ENCODE measurements at regions not wholly inside any gene's neighbourhood (a gene's known extent, or its start where the extent isn't known, plus 50 kb on each side); places are given as distances from the start of the nearest gene placed in this dataset.

DNA sequence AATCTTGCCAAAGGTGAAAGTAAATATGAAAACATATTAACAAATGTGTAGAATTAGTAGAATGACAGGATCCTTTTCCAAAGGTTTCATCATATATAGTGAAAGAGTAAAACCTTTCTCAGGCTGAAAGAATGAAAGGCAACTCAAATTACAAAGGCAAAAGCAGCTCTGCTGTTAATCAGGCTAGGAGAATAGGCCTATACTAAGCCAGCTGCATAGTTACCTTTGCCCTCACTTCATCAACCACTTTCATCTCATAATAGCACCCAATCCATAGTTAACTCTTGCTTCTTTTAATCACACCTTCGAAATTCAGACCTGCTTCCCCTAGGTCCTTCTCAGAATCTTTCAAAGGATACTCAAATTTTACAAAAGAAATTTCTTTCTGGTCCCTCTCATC, 1167.6 kb upstream of the ATXN8OS start:
- no peaks in the 10 kb centered on the region for H3K79me2 ChIP-seq (ENCODE audit: control insufficient read depth, insufficient read depth, low read length)
- no peaks in the 10 kb centered on the region for H4K20me1 ChIP-seq (ENCODE audit: control insufficient read depth, extremely low read depth, insufficient read depth, low read length)
- H3K4me3 ChIP-seq (replicated peaks in 1 of 4; ENCODE audit: control extremely low read depth in 1 of 4, insufficient read depth in 1 of 4, low read depth in 3 of 4, low read length in 4 of 4): no peak overlapping the region
- H3K9me3 ChIP-seq (ENCODE audit: control insufficient read depth, insufficient read depth, low read depth, low read length): no peaks in the 10 kb centered on the region
- H3K9ac ChIP-seq (ENCODE audit: insufficient read depth, low read length): no peak overlapping the region
- H3K27me3 ChIP-seq (ENCODE audit: control insufficient read depth, insufficient read depth, low read length): no peaks in the 10 kb centered on the region
- no peak for TF ChIP-seq EZH2 (IDR thresholded peaks at IDR 0.05; ENCODE audit: low read length, missing control alignments)
- TF ChIP-seq, protein P1, sequence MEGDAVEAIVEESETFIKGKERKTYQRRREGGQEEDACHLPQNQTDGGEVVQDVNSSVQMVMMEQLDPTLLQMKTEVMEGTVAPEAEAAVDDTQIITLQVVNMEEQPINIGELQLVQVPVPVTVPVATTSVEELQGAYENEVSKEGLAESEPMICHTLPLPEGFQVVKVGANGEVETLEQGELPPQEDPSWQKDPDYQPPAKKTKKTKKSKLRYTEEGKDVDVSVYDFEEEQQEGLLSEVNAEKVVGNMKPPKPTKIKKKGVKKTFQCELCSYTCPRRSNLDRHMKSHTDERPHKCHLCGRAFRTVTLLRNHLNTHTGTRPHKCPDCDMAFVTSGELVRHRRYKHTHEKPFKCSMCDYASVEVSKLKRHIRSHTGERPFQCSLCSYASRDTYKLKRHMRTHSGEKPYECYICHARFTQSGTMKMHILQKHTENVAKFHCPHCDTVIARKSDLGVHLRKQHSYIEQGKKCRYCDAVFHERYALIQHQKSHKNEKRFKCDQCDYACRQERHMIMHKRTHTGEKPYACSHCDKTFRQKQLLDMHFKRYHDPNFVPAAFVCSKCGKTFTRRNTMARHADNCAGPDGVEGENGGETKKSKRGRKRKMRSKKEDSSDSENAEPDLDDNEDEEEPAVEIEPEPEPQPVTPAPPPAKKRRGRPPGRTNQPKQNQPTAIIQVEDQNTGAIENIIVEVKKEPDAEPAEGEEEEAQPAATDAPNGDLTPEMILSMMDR (conservative IDR thresholded peaks at IDR 0.05 in 1 of 2, IDR thresholded peaks at IDR 0.05 in 1 of 2; ENCODE audit: low read depth in 1 of 2, low read length in 2 of 2): no peak
- H3K4me2 ChIP-seq (ENCODE audit: extremely low read depth, insufficient read depth, low read length): no peak overlapping the region
- H2AFZ ChIP-seq (ENCODE audit: low read length): no peak overlapping the region
- H3K4me1 ChIP-seq (ENCODE audit: control insufficient read depth, extremely low read depth, insufficient read depth, low read length): no peaks in the 10 kb centered on the region
- no peaks in the 10 kb centered on the region for H3K36me3 ChIP-seq (ENCODE audit: control insufficient read depth, insufficient read depth, low read length)
- DNase-seq (ENCODE audit: low read depth in 2 of 2): no peak
- H3K27ac ChIP-seq (ENCODE audit: insufficient read depth, low read length): no peak overlapping the region

- Histone ChIP-seq H3K27ac (ENCODE audit: insufficient read depth, low read length) (no peak overlapping the region), H3K79me2 (ENCODE audit: control insufficient read depth, insufficient read depth, low read length) (no peaks in the 10 kb centered on the region), H2AFZ (ENCODE audit: low read length) (no peak overlapping the region), H3K9ac (ENCODE audit: insufficient read depth, low read length) (no peak overlapping the region), H3K36me3 (ENCODE audit: control insufficient read depth, insufficient read depth, low read length) (no peaks in the 10 kb centered on the region), H3K4me2 (ENCODE audit: extremely low read depth, insufficient read depth, low read length) (no peak overlapping the region), H3K4me1 (ENCODE audit: control insufficient read depth, extremely low read depth, insufficient read depth, low read length) (no peaks in the 10 kb centered on the region), H3K4me3 (replicated peaks in 1 of 4; ENCODE audit: control extremely low read depth in 1 of 4, insufficient read depth in 1 of 4, low read depth in 3 of 4, low read length in 4 of 4) (no peak overlapping the region), H3K9me3 (ENCODE audit: control insufficient read depth, insufficient read depth, low read depth, low read length) (no peaks in the 10 kb centered on the region), H4K20me1 (ENCODE audit: control insufficient read depth, extremely low read depth, insufficient read depth, low read length) (no peaks in the 10 kb centered on the region), H3K27me3 (ENCODE audit: control insufficient read depth, insufficient read depth, low read length) (no peaks in the 10 kb centered on the region)
- no peak for TF ChIP-seq EZH2 (IDR thresholded peaks at IDR 0.05; ENCODE audit: low read length, missing control alignments)
- TF ChIP-seq, protein P1 (conservative IDR thresholded peaks at IDR 0.05 in 1 of 2, IDR thresholded peaks at IDR 0.05 in 1 of 2; ENCODE audit: low read depth in 1 of 2, low read length in 2 of 2): no peak
- no peak for DNase-seq (ENCODE audit: low read depth in 2 of 2)
These were observed 1169.0 kb upstream of the ATXN8OS start for GRCh38 chr13:68938639-68939038.

GRCh38 chr13:68929075-68929745, 1178.4 kb upstream of the ATXN8OS start:
- Histone ChIP-seq H2AFZ (ENCODE audit: low read length) (no peak overlapping the region), H3K9ac (ENCODE audit: insufficient read depth, low read length) (no peak overlapping the region), H3K4me1 (ENCODE audit: control insufficient read depth, extremely low read depth, insufficient read depth, low read length) (no peaks in the 10 kb centered on the region), H4K20me1 (ENCODE audit: control insufficient read depth, extremely low read depth, insufficient read depth, low read length) (no peaks in the 10 kb centered on the region), H3K27me3 (ENCODE audit: control insufficient read depth, insufficient read depth, low read length) (no peaks in the 10 kb centered on the region), H3K4me2 (ENCODE audit: extremely low read depth, insufficient read depth, low read length) (no peak overlapping the region), H3K27ac (ENCODE audit: insufficient read depth, low read length) (no peak overlapping the region), H3K36me3 (ENCODE audit: control insufficient read depth, insufficient read depth, low read length) (no peaks in the 10 kb centered on the region), H3K4me3 (replicated peaks in 1 of 4; ENCODE audit: control extremely low read depth in 1 of 4, insufficient read depth in 1 of 4, low read depth in 3 of 4, low read length in 4 of 4) (no peak overlapping the region), H3K9me3 (ENCODE audit: control insufficient read depth, insufficient read depth, low read depth, low read length) (no peaks in the 10 kb centered on the region), H3K79me2 (ENCODE audit: control insufficient read depth, insufficient read depth, low read length) (no peaks in the 10 kb centered on the region)
- TF ChIP-seq EZH2 (IDR thresholded peaks at IDR 0.05; ENCODE audit: low read length, missing control alignments): no peak
- TF ChIP-seq, protein P1 (conservative IDR thresholded peaks at IDR 0.05 in 1 of 2, IDR thresholded peaks at IDR 0.05 in 1 of 2; ENCODE audit: low read depth in 1 of 2, low read length in 2 of 2): no peak
- DNase-seq (ENCODE audit: low read depth in 2 of 2): no peak

Data from fibroblast of lung (primary cell).